CD14-positive monocyte (primary cell): ENCODE measurements at regions not wholly inside any gene's neighbourhood (a gene's known extent, or its start where the extent isn't known, plus 50 kb on each side); places are given as distances from the start of the nearest gene placed in this dataset.

ENCODE experiments used
- DNase-seq, 3 donors: peaks; one replicate each; pipeline ENCODE4 v3.0.0-alpha.2; 2011 to 2022
- H2AFZ ChIP-seq: 2 replicates; pipeline ENCODE4 v1.6.0; 2012; ENCODE audit warnings: mild to moderate bottlenecking, low read depth, low read length, inconsistent platforms; ENCODE audit not compliant: insufficient read depth, poor library complexity, severe bottlenecking
- H3K27ac ChIP-seq, 2 donors: 1 replicate in 1 of 2; 2 replicates in 1 of 2; pipeline ENCODE4 v1.5.1; 2012 to 2013; ENCODE audit warnings: low read length in 2 of 2, control low read depth in 1 of 2, inconsistent platforms in 1 of 2, low read depth in 1 of 2, mild to moderate bottlenecking in 1 of 2
- H3K27me3 ChIP-seq, 2 donors: one replicate each; pipeline versions ENCODE4 v1.6.0 to v1.6.1; 2011 to 2013; ENCODE audit warnings: low read length in 2 of 2; ENCODE audit not compliant: control insufficient read depth in 2 of 2, insufficient read depth in 2 of 2
- H3K36me3 ChIP-seq, 2 donors: replicated peaks in 1 of 2; 1 replicate in 1 of 2; 2 replicates in 1 of 2; pipeline versions ENCODE4 v1.5.1 to v1.6.1; 2012 to 2013; ENCODE audit warnings: low read length in 2 of 2, control low read depth in 1 of 2, inconsistent platforms in 1 of 2, mild to moderate bottlenecking in 1 of 2; ENCODE audit not compliant: insufficient read depth in 2 of 2, control insufficient read depth in 1 of 2
- H3K4me1 ChIP-seq, 2 donors: 1 replicate in 1 of 2; 2 replicates in 1 of 2; pipeline versions ENCODE4 v1.5.1 to v1.6.1; 2012 to 2013; ENCODE audit warnings: low read length in 2 of 2, control low read depth in 1 of 2, inconsistent platforms in 1 of 2, mild to moderate bottlenecking in 1 of 2, moderate library complexity in 1 of 2; ENCODE audit not compliant: insufficient read depth in 2 of 2, control insufficient read depth in 1 of 2
- H3K4me2 ChIP-seq: replicated peaks from 2 replicates; pipeline ENCODE3; 2012; ENCODE audit warnings: low read length, moderate library complexity, mild to moderate bottlenecking; ENCODE audit not compliant: poor library complexity, severe bottlenecking; ENCODE audit errors: extremely low read depth
- H3K4me3 ChIP-seq, 3 experiments: fragments of 200-600 bp in 1 of 3; sonication (generic) in 1 of 3; replicated peaks in 1 of 3; 1 replicate in 2 of 3; 2 replicates in 1 of 3; pipeline ENCODE4 v1.5.1; 2011 to 2013; ENCODE audit warnings: low read length in 3 of 3, mild to moderate bottlenecking in 3 of 3, control low read depth in 2 of 3, low read depth in 2 of 3, inconsistent platforms in 1 of 3, moderate library complexity in 1 of 3
- H3K79me2 ChIP-seq: 2 replicates; pipeline ENCODE4 v1.6.0; 2012; ENCODE audit warnings: mild to moderate bottlenecking, control low read depth, inconsistent platforms, low read length, moderate library complexity; ENCODE audit not compliant: insufficient read depth
- H3K9ac ChIP-seq: 2 replicates; pipeline ENCODE4 v1.6.0; 2017; ENCODE audit warnings: low read length, mild to moderate bottlenecking; ENCODE audit not compliant: insufficient read depth, poor library complexity, severe bottlenecking
- H3K9me3 ChIP-seq, 2 donors: replicated peaks in 1 of 2; 1 replicate in 1 of 2; 2 replicates in 1 of 2; pipeline versions ENCODE4 v1.5.1 to v1.6.1; 2012 to 2013; ENCODE audit warnings: low read length in 2 of 2, control low read depth in 1 of 2; ENCODE audit not compliant: control insufficient read depth in 1 of 2, insufficient read depth in 1 of 2
- H4K20me1 ChIP-seq: 2 replicates; pipeline ENCODE4 v1.6.0; 2012; ENCODE audit warnings: mild to moderate bottlenecking, low read length, control low read depth, moderate library complexity; ENCODE audit not compliant: insufficient read depth
- H3K27ac Mint-ChIP-seq, 7 donors: one replicate each; pipeline ENCODE4 v1.8.0; 2020; ENCODE audit warnings: mild to moderate bottlenecking in 7 of 7, mixed read lengths in 7 of 7, moderate library complexity in 6 of 7, inconsistent platforms in 2 of 7
- H3K27me3 Mint-ChIP-seq, 3 donors: one replicate each; pipeline ENCODE4 v1.8.0; 2021 to 2022; ENCODE audit warnings: low read depth in 3 of 3, mild to moderate bottlenecking in 3 of 3, mixed read lengths in 3 of 3, moderate library complexity in 3 of 3, inconsistent platforms in 1 of 3
- H3K36me3 Mint-ChIP-seq, 2 donors: one replicate each; pipeline ENCODE4 v1.8.0; 2020; ENCODE audit warnings: mixed read lengths in 2 of 2, inconsistent platforms in 1 of 2, mild to moderate bottlenecking in 1 of 2
- H3K4me1 Mint-ChIP-seq: one replicate; pipeline ENCODE4 v1.8.0; 2020; ENCODE audit warnings: mild to moderate bottlenecking, mixed read lengths
- H3K4me3 Mint-ChIP-seq, 2 donors: one replicate each; pipeline ENCODE4 v1.8.0; 2020; ENCODE audit warnings: mild to moderate bottlenecking in 2 of 2, mixed read lengths in 2 of 2, moderate library complexity in 1 of 2
- H3K9me3 Mint-ChIP-seq, 7 donors: one replicate each; pipeline ENCODE4 v1.8.0; 2020 to 2022; ENCODE audit warnings: mixed read lengths in 7 of 7, mild to moderate bottlenecking in 6 of 7, moderate library complexity in 6 of 7, inconsistent platforms in 2 of 7
- CTCF ChIP-seq: fragments of 200-600 bp; IDR thresholded peaks from one replicate; pipeline ENCODE4 v1.8.0; 2022; ENCODE audit warnings: antibody characterized with exemption, mild to moderate bottlenecking
- WGBS: methylation state at CpG from one replicate; pipeline ENCODE4 v1.1.5; 2013; ENCODE audit warnings: missing lambda C conversion rate; ENCODE audit not compliant: insufficient coverage; 5-methylcytosine and 5-hydroxymethylcytosine counted together
- intact Hi-C, 2 donors: fragments of 100-400 bp; cut with micrococcal nuclease; formaldehyde crosslinking; loops; one replicate each; pipeline versions ENCODE4 v1.15.0 to v1.15.1; 2023

DNA sequence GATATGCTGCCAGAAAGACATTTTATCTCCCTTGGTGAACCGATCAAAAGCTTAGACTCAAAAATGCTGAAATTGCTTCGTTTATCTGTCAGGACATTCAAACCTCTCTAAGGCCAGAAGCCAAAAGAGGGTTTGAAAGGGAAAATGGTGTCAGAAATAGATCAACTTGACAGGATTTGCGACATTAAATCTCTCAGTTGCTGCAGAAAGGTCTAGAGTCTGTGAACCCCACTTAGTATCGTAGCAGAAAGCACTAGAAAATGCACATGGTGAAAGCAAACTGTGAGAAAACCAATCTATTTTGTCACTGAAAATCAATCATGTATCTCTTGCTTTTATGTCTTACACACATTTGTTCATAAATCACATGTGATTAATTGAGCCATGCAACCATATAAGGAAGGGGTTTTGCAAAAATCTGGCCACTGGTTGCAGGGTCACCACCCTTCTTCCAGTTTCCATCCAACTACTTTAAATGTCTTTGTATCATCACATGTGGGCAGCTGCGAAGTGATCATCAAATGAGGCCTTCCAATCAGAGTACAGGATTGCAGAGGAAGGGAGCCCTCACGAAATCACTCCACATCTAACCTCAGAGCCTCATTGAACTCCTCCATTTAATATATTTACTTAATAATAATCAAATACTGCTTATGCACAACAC lies 347.2 kb upstream of the ANXA10 start:
- Histone ChIP-seq H3K9me3 (no peaks in the 10 kb centered on the region), H3K4me3 (no peak overlapping the region), H3K4me2 (no peak overlapping the region), H3K4me1 (no peaks in the 10 kb centered on the region), H2AFZ (no peak overlapping the region), H4K20me1 (no peaks in the 10 kb centered on the region), H3K27ac (no peak overlapping the region), H3K27me3 (no peaks in the 10 kb centered on the region), H3K9ac (no peak overlapping the region), H3K36me3 (no peaks in the 10 kb centered on the region), H3K79me2 (no peaks in the 10 kb centered on the region)
- no peak overlapping the region for H3K4me3 Mint-ChIP-seq
- 90% methylated on average over 3 of the region's 6 CpGs for WGBS
- DNase-seq, result no peak
- intact Hi-C loops, result no loop called here
- no peaks in the 10 kb centered on the region for H3K36me3 Mint-ChIP-seq
- no peaks in the 10 kb centered on the region for H3K9me3 Mint-ChIP-seq
- H3K4me1 Mint-ChIP-seq, result no peaks in the 10 kb centered on the region
- no peak overlapping the region for H3K27ac Mint-ChIP-seq
- no peaks in the 10 kb centered on the region for H3K27me3 Mint-ChIP-seq
- TF ChIP-seq CTCF, result no peak

DNA sequence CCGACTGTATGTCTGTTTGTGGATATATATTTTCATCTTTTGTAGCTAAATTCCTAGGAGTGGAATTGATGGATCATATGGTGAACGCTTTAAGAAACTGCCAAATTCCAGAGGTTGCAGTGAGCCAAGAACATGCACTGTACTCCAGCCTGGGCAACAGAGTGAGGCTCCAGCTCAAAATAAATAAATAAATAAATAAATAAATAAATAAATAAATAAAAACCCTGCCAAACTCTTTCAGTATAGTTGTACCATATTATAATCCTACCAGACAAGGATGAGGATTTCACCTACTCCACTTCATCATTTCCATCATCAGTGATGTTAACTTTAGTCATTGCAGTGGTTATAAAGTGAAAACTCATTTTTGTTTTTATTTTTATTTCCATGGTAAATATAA lies 325.1 kb upstream of the ANXA10 start:
- no peak overlapping the region for H3K4me2 ChIP-seq
- no peaks in the 10 kb centered on the region for H4K20me1 ChIP-seq
- H3K79me2 ChIP-seq, result no peaks in the 10 kb centered on the region
- no peaks in the 10 kb centered on the region for H3K4me1 ChIP-seq
- peaks cover 0 to 2% (median 0%) of the 10 kb centered on the region in 3 donors for H3K27me3 Mint-ChIP-seq
- H3K4me3 Mint-ChIP-seq, result no peak overlapping the region
- H3K36me3 ChIP-seq, result no peaks in the 10 kb centered on the region
- H3K27ac ChIP-seq, result no peak overlapping the region
- intact Hi-C loops, result no loop called here
- no peak for TF ChIP-seq CTCF
- H3K9me3 Mint-ChIP-seq, result peaks cover 4 to 11% (median 6%) of the 10 kb centered on the region in 7 donors
- no peak overlapping the region for H2AFZ ChIP-seq
- H3K36me3 Mint-ChIP-seq, result no peaks in the 10 kb centered on the region
- H3K4me1 Mint-ChIP-seq, result no peaks in the 10 kb centered on the region
- H3K27me3 ChIP-seq, result no peaks in the 10 kb centered on the region
- no peak for DNase-seq
- H3K9me3 ChIP-seq, result peaks cover 8 to 17% of the 10 kb centered on the region in 2 donors
- H3K9ac ChIP-seq, result no peak overlapping the region
- no peak overlapping the region for H3K27ac Mint-ChIP-seq
- H3K4me3 ChIP-seq, result no peak overlapping the region
- no CpG with 5 or more reads among the region's 2 CpGs for WGBS
